ENCODE measurements at regions not wholly inside any gene's neighbourhood (a gene's known extent, or its start where the extent isn't known, plus 50 kb on each side); places are given as distances from the start of the nearest gene placed in this dataset.
A peak's percentile ranks its signal among the peaks of the same experiment; 100 is the strongest.

- Histone ChIP-seq H3K9ac (ENCODE audit: low read length) (peak overlapping the region; percentile 66), H2AFZ (ENCODE audit: low read depth, low read length, poor library complexity, severe bottlenecking) (no peak overlapping the region)
These were observed 115.7 kb upstream of the IPO9 start for GRCh38 chr1:201713086-201713810.

More at GRCh38 chr1:201713086-201713810, 115.7 kb upstream of the IPO9 start:
- Histone ChIP-seq H3K4me3 (replicated peaks in 1 of 2; ENCODE audit: low read depth in 1 of 2, low read length in 2 of 2) (peak overlapping the region in 1 of 2 experiments; percentile 51; a peak in 2 of 4 replicates), H3K79me2 (ENCODE audit: insufficient read depth, low read length) (no peaks in the 10 kb centered on the region), H3K4me1 (ENCODE audit: control insufficient read depth in 1 of 2, insufficient read depth in 2 of 2, low read length in 2 of 2) (peaks cover 43 to 63% of the 10 kb centered on the region in 2 experiments), H4K20me1 (ENCODE audit: insufficient read depth) (no peaks in the 10 kb centered on the region), H3K9me2 (ENCODE audit: insufficient read depth) (no peaks in the 10 kb centered on the region), H3K36me3 (ENCODE audit: control insufficient read depth in 1 of 2, insufficient read depth in 2 of 2, low read length in 2 of 2) (no peaks in the 10 kb centered on the region), H3K27me3 (ENCODE audit: insufficient read depth, low read length) (no peaks in the 10 kb centered on the region), H3K27ac (ENCODE audit: low read depth, low read length) (peak overlapping the region; percentile 98), H3K9me3 (ENCODE audit: control insufficient read depth in 1 of 2, insufficient read depth in 1 of 2, low read depth in 1 of 2, low read length in 2 of 2) (no peaks in the 10 kb centered on the region), H3K4me2 (ENCODE audit: low read length) (peak overlapping the region; percentile 93)
- BruUV-seq (replicated peaks), result no TSS peak
- CTCF ChIA-PET, result interaction anchor here (1.0 to 14.5 kb wide), 6 partner anchors 9 to 628 kb away, joined by 3 to 297 read pairs (median 6); no protein-coding TSS in a partner anchor
- POLR2A ChIA-PET, result interaction anchor here (0.6 to 2.6 kb wide), 10 partner anchors 11 to 270 kb away, joined by 3 to 11 read pairs (median 3); no protein-coding TSS in a partner anchor
- TF ChIP-seq ZBTB33 (IDR thresholded peaks at IDR 0.05; ENCODE audit: extremely low read depth, insufficient replicate concordance, low read length), result peak; percentile 74
- TF ChIP-seq TCF7L2 (IDR thresholded peaks at IDR 0.05; ENCODE audit: borderline replicate concordance, extremely low read depth, insufficient read depth, insufficient read length), result peak; percentile 48
- TF ChIP-seq YY1 (IDR thresholded peaks at IDR 0.05; ENCODE audit: extremely low read depth, insufficient replicate concordance, low read depth, low read length), result peak; percentile 81
- TF ChIP-seq ELF1 (IDR thresholded peaks at IDR 0.05; ENCODE audit: borderline replicate concordance, low read depth), result no peak
- TF ChIP-seq POLR2AphosphoS5 (IDR thresholded peaks at IDR 0.05; ENCODE audit: low read depth, low read length), result peak; percentile 82
- ATAC-seq, result peak; percentile 71
- intact Hi-C loops (cut with micrococcal nuclease), result loop anchor here (2.0 to 10.0 kb wide), 3 partner anchors 26 to 394 kb away; no protein-coding TSS in a partner anchor
- RAD21 ChIA-PET (ENCODE audit: low non-redundant PET in 1 of 2, low total read pairs in 2 of 2, uncharacterized antibody in 2 of 2, unreplicated experiment in 2 of 2), result interaction anchor here in 1 of 2 experiments (2.6 kb wide), 1 partner anchor 80 kb away, joined by 10 read pairs; no protein-coding TSS in a partner anchor
- DNase-seq (ENCODE audit: low read depth, low spot score), result peak; percentile 93
